GM20000 (cell line): ENCODE measurements at regions not wholly inside any gene's neighbourhood (a gene's known extent, or its start where the extent isn't known, plus 50 kb on each side); places are given as distances from the start of the nearest gene placed in this dataset.

ENCODE experiments used
- DNase-seq: peaks from one replicate; pipeline ENCODE4 v3.0.0; 2012; ENCODE audit warnings: low spot score
- CTCF ChIP-seq: IDR thresholded peaks from 2 replicates; pipeline ENCODE4 v1.5.1; 2012; ENCODE audit warnings: mild to moderate bottlenecking, control low read depth; ENCODE audit errors: extremely low read depth, missing control alignments

- no peak for TF ChIP-seq CTCF
- no peak for DNase-seq
Observed at GRCh38 chr6:98641949-98642719, 192.2 kb upstream of the POU3F2 start.

- no peak for TF ChIP-seq CTCF
- no peak for DNase-seq
Observed at GRCh38 chr6:98644063-98644462, 190.3 kb upstream of the POU3F2 start.

- TF ChIP-seq CTCF, result no peak
- DNase-seq, result no peak
Observed at GRCh38 chr6:98648211-98648914, 186.0 kb upstream of the POU3F2 start.

- no peak for DNase-seq
- no peak for TF ChIP-seq CTCF
Observed at GRCh38 chr6:98650941-98651340, 183.4 kb upstream of the POU3F2 start.

- TF ChIP-seq CTCF, result no peak
- DNase-seq, result no peak
Observed at GRCh38 chr6:98653179-98653578, 181.2 kb upstream of the POU3F2 start.

GRCh38 chr6:98657764-98658163 is 176.6 kb upstream of the POU3F2 start:
- DNase-seq, result no peak
- TF ChIP-seq CTCF, result no peak

GRCh38 chr6:98669371-98669770 is 165.0 kb upstream of the POU3F2 start:
- TF ChIP-seq CTCF, result no peak
- DNase-seq, result no peak
